Renal pelvis (tissue), 1 donor: ENCODE measurements at regions not wholly inside any gene's neighbourhood (a gene's known extent, or its start where the extent isn't known, plus 50 kb on each side); places are given as distances from the start of the nearest gene placed in this dataset.

Experiments used
- DNase-seq: peaks from one replicate; pipeline ENCODE4 v3.0.0-alpha.2; 2013

- DNase-seq: no peak
These were observed 543.9 kb downstream of the MIAT start for GRCh38 chr22:27201276-27201675.

- DNase-seq: no peak
These were observed 544.4 kb downstream of the MIAT start for GRCh38 chr22:27201741-27202140.

- DNase-seq: no peak
These were observed 545.9 kb downstream of the MIAT start for GRCh38 chr22:27203276-27203660.

GRCh38 chr22:27204280-27204679 lies 546.9 kb downstream of the MIAT start:
- DNase-seq: no peak

- DNase-seq: no peak
These were observed 547.4 kb downstream of the MIAT start for GRCh38 chr22:27204817-27205216.

- no peak for DNase-seq
These were observed 548.3 kb downstream of the MIAT start for GRCh38 chr22:27205492-27206373.

- DNase-seq: no peak
These were observed 549.2 kb downstream of the MIAT start for GRCh38 chr22:27206374-27207133.

GRCh38 chr22:27207266-27207665 lies 549.9 kb downstream of the MIAT start:
- no peak for DNase-seq

GRCh38 chr22:27207907-27208306 lies 550.5 kb downstream of the MIAT start:
- no peak for DNase-seq

GRCh38 chr22:27210111-27210730 lies 552.8 kb downstream of the MIAT start:
- DNase-seq: peak; percentile 65

- no peak for DNase-seq
These were observed 554.7 kb downstream of the MIAT start for GRCh38 chr22:27212102-27212501.

- DNase-seq: peak; percentile 81
These were observed 555.3 kb downstream of the MIAT start for GRCh38 chr22:27212617-27213177.

GRCh38 chr22:27213294-27213693 lies 555.9 kb downstream of the MIAT start:
- no peak for DNase-seq

GRCh38 chr22:27213766-27214581 lies 556.6 kb downstream of the MIAT start:
- peak; percentile 69 for DNase-seq

- no peak for DNase-seq
These were observed 557.3 kb downstream of the MIAT start for GRCh38 chr22:27214691-27215090.

- DNase-seq: no peak
These were observed 558.5 kb downstream of the MIAT start for GRCh38 chr22:27215871-27216270.

- DNase-seq: no peak
These were observed 559.1 kb downstream of the MIAT start for GRCh38 chr22:27216444-27216843.

GRCh38 chr22:27217154-27217553 lies 559.8 kb downstream of the MIAT start:
- no peak for DNase-seq

GRCh38 chr22:27218012-27218920 lies 560.9 kb downstream of the MIAT start:
- no peak for DNase-seq

GRCh38 chr22:27219036-27219435 lies 561.6 kb downstream of the MIAT start:
- no peak for DNase-seq
